GM18870 (cell line): ENCODE measurements at regions not wholly inside any gene's neighbourhood (a gene's known extent, or its start where the extent isn't known, plus 50 kb on each side); places are given as distances from the start of the nearest gene placed in this dataset.
A peak's percentile ranks its signal among the peaks of the same experiment; 100 is the strongest.
"Not testable (repeated sequence)": the region's sequence is repeated elsewhere in the genome, so short reads cannot be mapped to it uniquely, and the experiment has no call there.

ENCODE experiments used
- ATAC-seq: cut with Tn5 transposase; IDR thresholded peaks from one replicate; pipeline ENCODE4 v1.9.1; 2021; ENCODE audit warnings: moderate library complexity; ENCODE audit not compliant: unreplicated experiment

DNA sequence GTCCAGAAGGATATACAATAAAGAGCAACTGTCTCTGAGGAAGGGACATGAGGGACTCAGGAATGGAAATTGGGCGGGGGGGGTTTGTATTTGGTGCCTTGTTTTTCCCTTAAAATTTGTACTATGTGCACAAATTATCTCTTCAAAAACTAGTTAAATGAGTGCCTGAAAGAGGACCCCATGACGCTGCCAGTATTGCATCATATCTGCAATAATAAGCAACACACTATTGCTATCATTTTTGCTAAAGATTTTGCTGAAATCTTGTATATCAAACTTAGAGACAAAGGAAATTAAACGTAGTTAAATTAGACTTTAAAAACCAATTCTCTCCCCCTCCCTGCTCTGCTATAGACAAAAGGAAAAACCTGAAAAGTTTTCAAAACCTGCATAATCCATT, 89.7 kb upstream of the SLC30A5 start:
- no peak for ATAC-seq

DNA sequence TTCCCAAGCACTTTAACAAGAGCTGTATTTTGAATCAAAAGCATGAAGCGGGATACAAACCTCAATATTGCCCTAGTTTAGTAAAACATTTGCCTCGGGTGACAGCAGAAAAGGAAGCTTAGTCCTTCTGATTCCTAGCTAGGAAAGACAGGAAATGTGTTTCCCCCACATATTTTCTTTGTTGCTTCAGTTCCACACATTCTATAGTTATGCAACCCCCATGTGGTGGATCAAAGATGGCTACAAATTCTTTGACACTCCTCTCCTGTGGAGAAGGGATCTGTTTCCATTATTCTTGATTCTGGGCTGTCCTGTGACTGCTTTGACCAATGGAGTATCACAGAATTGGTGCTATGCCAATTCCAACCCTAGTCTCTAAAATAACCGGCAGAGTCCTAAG, 89.1 kb upstream of the SLC30A5 start:
- ATAC-seq, result no peak

DNA sequence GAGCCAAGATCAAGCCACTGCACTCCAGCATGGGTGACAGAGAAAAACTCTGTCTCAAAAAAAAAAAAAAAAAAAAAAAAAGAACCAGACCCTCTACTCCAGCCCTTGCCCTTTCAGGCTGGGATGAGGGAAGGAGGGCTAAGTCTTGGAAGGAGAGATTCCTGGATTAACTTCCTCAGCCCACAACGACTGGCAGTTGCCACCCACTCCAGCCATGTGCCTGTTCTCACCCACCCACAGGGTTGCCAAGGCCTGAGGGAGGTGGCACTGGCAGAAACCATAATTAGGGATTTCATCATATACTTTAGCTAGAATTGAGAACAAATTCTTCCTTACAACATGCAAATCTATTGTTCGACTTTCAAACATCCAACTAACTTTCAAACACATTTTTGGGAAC, 87.8 kb upstream of the SLC30A5 start:
- ATAC-seq, result no peak

DNA sequence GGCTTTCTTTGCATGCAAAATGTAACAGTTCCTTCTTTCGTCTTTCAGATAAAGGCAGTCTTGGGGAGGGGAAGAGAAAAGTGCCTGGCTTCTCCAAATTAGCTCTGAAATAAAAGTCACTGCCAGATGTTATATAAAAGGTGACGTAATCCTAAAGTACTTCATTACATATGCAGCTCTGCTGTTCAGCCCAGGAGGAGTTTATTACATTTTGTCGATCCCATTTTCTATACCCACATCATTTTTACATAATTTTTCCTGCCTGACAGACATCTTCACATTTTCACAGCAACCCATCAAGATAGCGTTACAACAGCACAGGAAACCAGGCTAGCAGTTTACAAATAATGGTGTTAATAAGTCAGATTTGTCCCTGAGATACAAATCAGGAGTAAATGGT, 86.7 kb upstream of the SLC30A5 start:
- no peak for ATAC-seq

DNA sequence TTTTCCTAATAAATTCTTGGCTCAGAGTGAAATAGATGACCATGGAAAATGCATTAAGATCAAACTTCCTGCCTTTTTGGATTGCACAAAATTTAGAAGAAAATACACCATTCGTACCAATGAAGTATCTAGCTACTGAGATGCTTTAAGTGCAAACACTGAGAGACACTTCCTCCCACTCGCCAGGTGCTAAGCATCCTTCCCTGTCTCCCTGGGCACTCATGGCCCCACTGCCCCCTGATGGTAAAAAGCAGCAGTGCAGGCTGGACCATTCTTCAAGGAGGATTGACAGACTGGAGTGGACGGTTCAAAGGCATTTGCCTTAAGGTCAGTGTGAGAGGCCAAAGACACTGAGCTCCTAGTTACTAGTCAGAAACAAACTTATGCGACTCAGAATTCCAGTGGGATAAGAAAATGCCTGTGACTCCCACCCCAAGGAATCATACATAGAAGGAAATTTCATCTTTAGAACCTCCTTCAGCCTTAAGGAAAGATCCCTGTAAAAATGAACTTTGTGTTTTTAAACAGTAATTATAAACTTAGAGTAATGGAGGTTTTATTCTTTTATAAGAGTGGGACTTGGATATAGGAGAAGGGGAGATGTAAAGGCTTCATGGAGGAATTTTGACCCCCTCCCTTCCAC, 86.0 kb upstream of the SLC30A5 start:
- ATAC-seq, result peak; percentile 64

DNA sequence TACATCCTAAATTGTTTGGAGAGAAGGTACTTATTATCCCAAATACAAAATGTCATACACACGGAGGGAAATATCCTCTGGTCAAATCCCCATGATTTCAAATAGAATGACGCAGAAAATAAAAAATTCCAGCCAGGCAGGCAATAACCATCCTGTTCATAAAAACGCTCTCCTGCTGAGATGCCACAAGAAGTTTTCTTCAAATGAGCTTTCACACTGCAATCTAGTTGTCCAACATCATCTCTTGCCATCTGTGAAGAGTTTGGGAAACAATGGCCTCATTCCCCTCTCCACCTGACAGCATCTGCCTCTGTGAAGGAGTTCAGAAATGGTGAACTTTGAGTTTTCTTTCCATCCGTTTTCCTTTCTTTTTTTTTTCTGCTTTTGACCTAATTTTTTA, 83.3 kb upstream of the SLC30A5 start:
- no peak for ATAC-seq

DNA sequence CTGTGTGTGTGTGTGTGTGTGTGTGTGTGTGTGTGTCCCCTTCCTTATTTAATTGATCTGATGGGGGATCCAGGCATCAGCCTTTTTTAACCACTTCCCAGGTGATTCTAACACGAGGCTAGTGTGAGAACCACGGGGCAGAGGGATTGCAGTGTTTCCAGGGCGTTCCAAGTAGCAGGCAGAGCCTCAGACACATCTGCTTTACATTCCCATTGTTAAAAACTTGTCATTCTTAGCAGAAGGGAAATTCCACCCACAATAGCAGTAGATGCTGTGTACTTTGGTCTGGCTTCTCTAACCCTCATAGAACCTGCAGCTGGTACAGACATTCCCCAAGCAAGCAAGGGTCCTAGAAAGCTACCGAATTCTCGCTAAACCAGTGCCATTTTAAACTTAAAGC, 81.9 kb upstream of the SLC30A5 start:
- no peak for ATAC-seq

DNA sequence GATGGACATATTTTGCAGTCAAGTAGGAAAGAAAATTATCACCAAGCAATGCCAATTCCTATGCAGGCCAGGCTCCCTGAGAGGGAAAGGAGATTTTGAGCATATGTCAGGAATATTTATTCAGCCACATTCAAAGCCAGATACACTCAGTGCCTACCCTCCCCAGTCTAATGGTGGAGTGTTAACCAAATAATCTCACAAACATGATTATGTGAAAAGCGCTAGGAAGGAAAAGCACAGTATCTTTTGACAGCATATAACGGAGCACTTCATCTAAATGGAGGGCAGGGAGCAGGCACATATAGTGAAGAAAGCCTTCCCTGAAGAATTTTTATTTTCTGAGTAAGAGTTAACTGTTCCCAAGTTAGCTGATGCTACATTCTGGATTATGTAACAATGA, 80.3 kb upstream of the SLC30A5 start:
- no peak for ATAC-seq

DNA sequence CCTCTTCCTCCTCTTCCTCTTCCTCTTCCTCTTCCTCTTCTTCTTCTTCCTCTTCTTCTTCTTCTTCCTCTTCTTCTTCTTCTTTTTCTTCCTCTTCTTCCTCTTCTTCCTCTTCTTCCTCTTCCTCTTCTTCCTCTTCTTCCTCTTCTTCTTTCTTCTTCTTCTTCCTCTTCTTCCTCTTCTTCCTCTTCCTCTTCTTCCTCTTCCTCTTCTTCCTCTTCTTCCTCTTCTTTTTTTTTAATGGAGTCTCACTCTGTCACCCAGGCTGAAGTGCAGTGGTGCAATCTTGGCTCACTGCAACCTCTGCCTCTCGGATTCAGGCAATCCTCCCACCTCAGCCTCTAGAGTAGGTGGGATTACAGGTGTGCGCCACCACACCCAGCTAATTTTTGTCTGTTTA, 79.8 kb upstream of the SLC30A5 start:
- not testable (repeated sequence) for ATAC-seq

DNA sequence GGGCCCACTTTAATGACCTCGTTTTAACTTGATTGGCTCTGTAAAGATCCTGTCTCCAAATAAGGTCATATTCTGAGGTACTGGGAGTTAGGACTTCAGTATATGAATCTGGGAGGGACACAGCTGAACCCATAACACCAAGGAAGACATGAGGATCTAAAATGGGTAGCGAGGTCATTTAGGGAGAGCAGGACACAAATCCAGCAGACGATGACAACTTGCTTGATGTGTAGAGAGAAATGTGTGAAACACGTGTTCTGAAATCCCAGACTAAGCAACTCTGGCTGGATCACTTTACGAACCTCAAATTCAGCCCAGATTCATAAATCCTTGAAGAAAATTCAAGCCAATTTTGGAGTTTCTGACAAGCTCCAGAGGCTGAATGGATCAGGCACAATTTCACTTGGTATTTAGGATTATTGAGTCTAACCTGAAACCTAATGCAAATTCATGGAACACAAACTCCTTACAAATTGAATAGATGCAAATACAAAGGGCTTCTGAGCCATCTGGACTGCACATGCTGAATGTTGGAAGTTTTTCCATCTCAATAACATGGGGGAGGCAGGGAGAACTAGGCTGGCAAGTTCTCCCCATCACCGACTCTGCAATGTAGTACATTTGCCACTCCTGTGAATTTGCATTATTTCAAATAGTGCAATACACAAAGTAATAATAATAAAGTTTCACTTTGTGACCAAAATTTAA, 74.0 kb upstream of the SLC30A5 start:
- no peak for ATAC-seq

DNA sequence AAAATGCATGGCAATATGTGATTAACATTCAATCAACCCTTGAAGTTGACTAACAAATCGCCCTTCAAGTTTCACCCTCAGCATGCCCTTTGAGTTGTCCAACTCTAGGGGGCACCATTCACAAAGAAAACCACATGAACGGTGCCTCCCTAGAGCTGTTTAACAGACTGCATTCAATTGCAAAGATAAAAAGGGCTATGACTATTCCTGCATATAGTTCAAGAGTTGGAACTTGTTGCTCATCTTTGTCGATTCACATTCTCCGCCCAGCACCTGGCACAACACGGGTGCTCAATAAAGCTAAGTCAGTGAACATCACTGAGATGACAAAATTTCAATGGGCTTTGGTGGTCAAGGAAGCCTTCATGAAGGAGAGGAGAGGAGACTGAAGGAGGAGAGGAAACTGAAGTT, 69.6 kb upstream of the SLC30A5 start:
- ATAC-seq, result no peak

DNA sequence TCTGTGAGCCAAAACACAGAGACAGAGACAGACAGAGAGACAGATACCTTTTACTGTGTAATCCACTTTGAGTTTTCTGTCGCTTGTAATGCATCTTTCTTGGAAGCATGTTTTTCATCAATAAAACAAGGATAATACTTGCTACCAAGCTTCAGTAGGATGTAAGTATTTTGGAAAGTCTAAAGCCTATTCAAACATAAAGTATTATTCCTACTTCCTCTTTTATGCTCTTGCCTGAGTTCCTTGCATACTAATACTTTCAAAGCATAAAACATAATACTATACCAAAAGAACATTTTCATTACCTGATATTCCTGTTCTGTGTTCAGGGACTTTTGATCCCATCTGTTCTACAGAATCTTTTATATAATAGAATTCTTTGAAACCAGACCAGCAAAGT, 64.5 kb upstream of the SLC30A5 start:
- no peak for ATAC-seq

DNA sequence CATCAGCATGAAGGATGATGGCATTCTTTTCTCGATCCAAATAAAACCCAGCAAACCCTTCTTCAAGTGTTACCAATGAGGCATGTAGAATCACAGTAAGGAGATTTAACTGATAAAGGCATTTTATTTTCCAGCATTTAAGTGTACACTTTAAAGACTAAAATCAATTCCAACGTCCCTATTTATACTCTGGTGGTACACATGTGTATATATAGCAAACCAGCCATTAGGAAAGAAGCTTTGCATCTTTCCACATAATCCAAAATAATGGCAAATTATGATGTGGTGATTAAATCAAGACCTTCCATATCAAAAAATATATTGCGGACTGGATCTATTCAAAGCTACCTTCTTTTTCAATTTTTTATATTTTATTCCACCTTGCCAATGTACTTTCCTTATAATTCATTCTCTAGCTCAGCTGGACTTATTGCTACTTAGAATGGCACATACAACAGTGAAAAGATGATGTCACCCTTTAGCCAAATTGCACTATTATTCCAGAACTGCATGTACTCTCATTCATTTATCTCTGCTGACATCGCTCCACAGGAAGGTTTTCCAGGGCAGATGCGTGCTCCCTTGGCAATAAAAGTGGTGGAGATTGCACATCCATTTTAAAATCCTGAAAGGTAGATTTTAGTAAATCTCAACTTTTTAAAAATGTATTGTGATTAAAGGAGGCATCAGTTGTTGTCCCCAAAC, 63.3 kb upstream of the SLC30A5 start:
- ATAC-seq, result no peak

DNA sequence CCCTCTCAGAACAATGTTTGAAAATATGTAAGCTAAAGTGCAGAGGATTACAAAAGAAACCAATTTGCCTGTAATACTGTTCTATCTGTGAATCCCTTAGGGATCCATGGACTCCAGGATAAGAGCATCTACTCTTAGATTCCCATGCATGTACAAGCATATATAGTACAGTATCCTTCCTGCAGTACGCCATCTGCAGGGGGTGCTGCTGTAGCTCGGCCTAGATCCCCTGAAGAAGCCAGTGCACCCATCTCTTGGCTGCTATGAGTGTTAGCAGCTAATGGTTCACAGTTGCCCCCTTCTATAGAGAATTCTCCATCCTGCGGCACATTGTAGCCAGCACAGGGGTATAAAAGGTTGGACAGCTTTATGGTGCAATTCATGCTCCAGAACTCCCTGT, 61.8 kb upstream of the SLC30A5 start:
- no peak for ATAC-seq

DNA sequence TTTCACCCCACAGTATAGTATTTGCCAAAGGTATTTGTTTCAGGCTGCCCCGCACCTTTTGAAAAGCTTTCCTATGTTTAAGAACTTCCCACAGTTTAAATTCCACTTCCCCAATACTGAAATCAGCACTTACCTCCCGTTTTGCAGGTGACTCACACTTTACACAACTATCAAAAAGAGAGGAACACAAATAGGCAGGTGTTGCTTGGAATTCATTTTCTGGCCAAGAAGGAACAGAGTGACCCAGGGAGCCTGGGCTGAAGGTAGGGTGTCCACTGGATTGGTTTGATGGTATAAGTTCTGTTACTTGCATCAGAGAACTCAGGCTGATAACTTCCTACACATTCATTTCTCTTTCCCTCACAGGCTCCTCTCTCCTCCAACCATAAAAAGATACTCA, 60.1 kb upstream of the SLC30A5 start:
- ATAC-seq, result no peak

DNA sequence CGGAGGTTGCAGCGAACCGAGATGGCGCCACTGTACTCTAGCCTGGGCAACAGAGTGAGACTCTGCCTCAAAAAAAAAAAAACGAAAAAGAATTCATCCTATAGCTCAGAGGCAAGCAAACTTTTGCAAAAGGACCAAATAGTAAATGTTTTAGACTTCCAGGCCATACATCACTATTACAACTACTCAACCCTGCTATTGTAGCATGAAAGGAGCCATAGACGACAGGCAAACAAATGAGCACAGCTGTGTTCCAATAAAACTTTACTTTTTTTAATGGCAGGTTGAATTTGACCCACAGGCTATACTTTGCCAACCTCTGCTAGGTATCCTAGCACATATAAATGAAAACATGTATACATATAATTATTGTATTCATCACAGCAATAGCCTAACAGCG, 58.9 kb upstream of the SLC30A5 start:
- no peak for ATAC-seq

DNA sequence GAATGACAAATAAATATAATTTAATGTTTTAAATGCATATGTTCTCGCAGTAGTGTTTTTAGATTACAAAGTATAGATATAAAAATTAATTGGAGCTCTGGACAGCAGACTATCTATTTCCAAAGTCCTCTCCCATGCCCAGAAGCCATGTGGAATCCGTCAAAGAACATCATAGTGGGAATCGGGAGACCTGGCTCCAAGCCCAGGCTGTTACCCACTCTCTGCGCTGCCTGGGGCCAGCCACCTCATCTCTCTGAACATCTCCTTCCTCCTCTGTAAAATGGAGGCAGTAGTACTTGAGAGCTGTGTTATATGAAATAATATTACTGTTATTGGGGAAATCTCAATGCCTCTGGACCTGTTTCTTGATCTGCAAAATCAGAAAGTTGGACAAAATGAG, 58.1 kb upstream of the SLC30A5 start:
- ATAC-seq, result no peak

DNA sequence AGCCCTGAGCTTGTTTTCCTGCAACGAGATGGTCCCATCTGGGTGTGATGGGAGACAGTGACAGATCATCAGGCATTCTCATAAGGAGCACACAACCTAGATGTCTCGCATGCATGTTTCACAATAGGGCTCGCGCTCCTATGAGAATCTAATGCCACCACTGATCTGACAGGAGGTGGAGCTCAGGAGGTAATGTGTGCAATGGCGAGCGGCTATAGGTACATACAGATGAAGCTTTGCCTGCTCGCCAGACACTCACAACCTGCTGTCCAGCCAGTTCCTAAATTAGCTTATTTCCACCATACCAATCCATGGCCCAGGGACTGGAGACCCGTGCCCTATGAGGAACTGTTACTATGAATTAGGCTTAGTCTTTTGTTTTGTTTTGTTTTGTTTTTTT, 55.3 kb upstream of the SLC30A5 start:
- no peak for ATAC-seq

DNA sequence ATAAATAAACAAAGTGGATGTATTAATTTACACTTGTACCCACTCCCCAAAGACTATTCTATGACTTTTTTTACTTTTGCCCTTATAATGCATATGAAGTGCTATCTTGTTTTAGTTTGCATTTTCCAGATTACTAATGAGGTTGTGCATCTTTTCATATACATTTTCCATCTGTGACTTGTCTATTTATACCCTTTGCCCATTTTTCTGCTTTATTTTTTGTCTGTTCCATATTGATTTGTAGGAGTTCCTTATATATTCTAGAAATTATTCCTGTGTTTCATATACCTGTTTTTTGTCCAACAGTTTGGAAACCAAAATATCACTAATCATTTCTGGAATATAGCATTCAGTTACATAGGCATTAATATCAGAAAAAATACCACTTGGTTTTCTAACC, 54.0 kb upstream of the SLC30A5 start:
- ATAC-seq, result no peak

DNA sequence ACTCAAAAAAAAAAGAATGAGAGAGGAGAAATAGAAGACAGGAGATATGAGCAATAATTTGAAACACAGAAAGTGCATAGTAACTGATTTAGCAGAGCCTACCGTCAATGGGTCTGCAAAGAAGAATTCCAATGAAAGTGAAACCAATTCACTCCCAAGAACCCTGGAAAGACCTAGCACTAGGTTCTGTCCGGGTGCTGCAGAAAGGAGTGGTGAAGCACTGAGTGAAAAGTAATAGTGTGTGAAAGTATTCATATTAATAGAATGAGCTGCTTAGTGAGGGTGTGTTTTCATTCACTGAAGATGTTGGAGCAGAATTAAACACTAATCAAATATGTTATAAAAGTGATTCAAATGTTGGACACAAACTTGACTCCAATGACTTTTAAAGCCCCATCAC, 51.3 kb upstream of the SLC30A5 start:
- peak; percentile 19 for ATAC-seq

DNA sequence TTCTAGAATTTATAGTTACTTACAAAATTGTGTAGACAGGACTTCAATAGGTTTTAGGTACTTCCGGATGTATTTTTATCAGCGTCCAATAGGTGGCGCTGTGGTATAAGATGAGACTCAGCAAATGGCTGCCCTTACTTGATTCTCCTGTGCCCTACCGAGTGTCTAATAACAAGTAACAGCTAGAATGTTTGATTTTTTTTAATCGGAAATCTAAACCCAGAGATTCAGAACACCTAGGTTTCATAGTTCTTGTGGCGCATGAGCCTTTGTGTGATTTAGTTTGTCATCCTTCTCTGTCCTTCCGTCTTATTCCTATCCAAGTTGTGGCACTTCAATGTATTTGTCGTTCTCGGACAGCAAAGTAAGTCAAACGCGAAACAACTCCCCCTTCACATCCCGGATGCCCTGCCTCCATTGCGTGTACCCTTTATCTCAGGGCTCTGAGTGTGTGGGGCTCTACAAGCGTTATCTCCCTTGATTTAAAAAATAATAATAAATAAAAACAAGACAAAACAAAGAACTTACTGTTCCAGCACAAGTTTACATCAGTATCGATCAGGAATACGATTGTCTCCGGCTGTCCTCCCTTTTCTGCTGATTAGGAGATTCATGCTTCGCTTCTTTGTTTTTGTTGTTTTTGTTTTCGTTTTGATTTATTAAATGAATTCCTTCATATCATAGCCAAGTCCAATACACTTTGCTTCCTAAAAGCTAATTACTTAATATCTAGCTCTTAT, 50.7 kb upstream of the SLC30A5 start:
- peak; percentile 93 for ATAC-seq

DNA sequence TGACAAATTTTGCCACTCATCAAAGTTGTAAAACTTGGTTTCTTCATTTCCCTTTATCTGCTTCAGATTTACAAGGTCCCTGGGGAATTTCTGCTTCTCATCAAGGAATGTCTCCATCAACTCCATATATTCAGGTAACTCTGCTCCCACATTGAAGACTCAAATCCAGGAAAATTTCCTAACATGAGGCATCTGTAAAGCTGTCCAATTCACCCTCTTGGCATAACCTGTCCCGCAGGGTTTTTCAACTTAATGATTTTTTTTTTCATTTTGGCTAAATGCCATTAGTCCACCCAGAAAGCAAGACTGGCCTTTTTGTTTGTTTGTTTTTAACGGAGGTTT, 50.2 kb upstream of the SLC30A5 start:
- ATAC-seq, result no peak
